ENCODE measurements at regions not wholly inside any gene's neighbourhood (a gene's known extent, or its start where the extent isn't known, plus 50 kb on each side); places are given as distances from the start of the nearest gene placed in this dataset.
"Not testable (repeated sequence)": the region's sequence is repeated elsewhere in the genome, so short reads cannot be mapped to it uniquely, and the experiment has no call there.

- Histone ChIP-seq H3K36me3 (ENCODE audit: low read depth) (no peaks in the 10 kb centered on the region), H3K4me1 (ENCODE audit: low read depth) (no peaks in the 10 kb centered on the region), H3K4me3 (no peak overlapping the region), H3K9me3 (peaks cover 3% of the 10 kb centered on the region)
- no peak for DNase-seq
- no peak for TF ChIP-seq CTCF (IDR thresholded peaks at IDR 0.05)
- ATAC-seq = no peak
- intact Hi-C loops (cut with DNase I, micrococcal nuclease) = no loop called here
Observed at GRCh38 chr2:8247905-8248622, 433.8 kb upstream of the ID2 start.

- intact Hi-C loops (cut with DNase I, micrococcal nuclease) = no loop called here
Observed at GRCh38 chr2:8248623-8248957, 433.3 kb upstream of the ID2 start.

GRCh38 chr2:8249141-8249540 lies 432.7 kb upstream of the ID2 start:
- Histone ChIP-seq H3K4me1 (ENCODE audit: low read depth) (no peaks in the 10 kb centered on the region), H3K36me3 (ENCODE audit: low read depth) (no peaks in the 10 kb centered on the region), H3K9me3 (peaks cover 3% of the 10 kb centered on the region), H3K4me3 (no peak overlapping the region)
- no peak for TF ChIP-seq CTCF (IDR thresholded peaks at IDR 0.05)
- DNase-seq = no peak
- no peak for ATAC-seq
- intact Hi-C loops (cut with DNase I, micrococcal nuclease) = no loop called here

More at GRCh38 chr2:8248623-8248957, 433.3 kb upstream of the ID2 start:
- no peak for TF ChIP-seq CTCF (IDR thresholded peaks at IDR 0.05)
- Histone ChIP-seq H3K36me3 (ENCODE audit: low read depth) (no peaks in the 10 kb centered on the region), H3K4me1 (ENCODE audit: low read depth) (no peaks in the 10 kb centered on the region), H3K9me3 (peaks cover 3% of the 10 kb centered on the region), H3K4me3 (no peak overlapping the region)
- ATAC-seq = no peak
- no peak for DNase-seq

- no peaks in the 10 kb centered on the region for H3K36me3 ChIP-seq (ENCODE audit: low read depth)
- DNase-seq = no peak
- H3K9me3 ChIP-seq = peaks cover 3% of the 10 kb centered on the region
- no peak overlapping the region for H3K4me3 ChIP-seq
- no peaks in the 10 kb centered on the region for H3K4me1 ChIP-seq (ENCODE audit: low read depth)
- TF ChIP-seq CTCF (IDR thresholded peaks at IDR 0.05) = no peak
- no peak for ATAC-seq
- intact Hi-C loops (cut with DNase I, micrococcal nuclease) = no loop called here
Observed at GRCh38 chr2:8249769-8250168, 432.1 kb upstream of the ID2 start.

- H3K36me3 ChIP-seq (ENCODE audit: low read depth); DNase-seq; H3K4me1 ChIP-seq (ENCODE audit: low read depth); intact Hi-C loops (cut with DNase I, micrococcal nuclease); H3K9me3 ChIP-seq; H3K4me3 ChIP-seq; ATAC-seq: not testable (repeated sequence)
Observed at GRCh38 chr2:8250290-8250689, 431.6 kb upstream of the ID2 start.

- H3K36me3 ChIP-seq (ENCODE audit: low read depth) = no peaks in the 10 kb centered on the region
- peaks cover 3% of the 10 kb centered on the region for H3K4me1 ChIP-seq (ENCODE audit: low read depth)
- intact Hi-C loops (cut with DNase I, micrococcal nuclease) = no loop called here
- peaks cover 3% of the 10 kb centered on the region for H3K9me3 ChIP-seq
- ATAC-seq (no peak), DNase-seq (no peak)
- no peak overlapping the region for H3K4me3 ChIP-seq
- no peak for TF ChIP-seq CTCF (IDR thresholded peaks at IDR 0.05)
Observed at GRCh38 chr2:8251291-8251690, 430.6 kb upstream of the ID2 start.

Measured in mucosa of descending colon (tissue), 3 donors.